H9 (cell line): ENCODE measurements at regions not wholly inside any gene's neighbourhood (a gene's known extent, or its start where the extent isn't known, plus 50 kb on each side); places are given as distances from the start of the nearest gene placed in this dataset.

Experiments used
- DNase-seq: peaks from one replicate; pipeline ENCODE4 v3.0.0-alpha.2; 2017
- H2AFZ ChIP-seq: one replicate; pipeline ENCODE4 v1.6.1; 2013; ENCODE audit warnings: mild to moderate bottlenecking, low read length, control low read depth, moderate library complexity
- H2AK5ac ChIP-seq: 2 replicates; pipeline ENCODE4 v1.6.1; 2013; ENCODE audit warnings: low read length, control low read depth, mixed read lengths; ENCODE audit not compliant: insufficient read length
- H2BK120ac ChIP-seq: one replicate; pipeline ENCODE4 v1.6.1; 2013; ENCODE audit warnings: low read depth, mild to moderate bottlenecking, low read length, control low read depth, inconsistent platforms; ENCODE audit not compliant: poor library complexity, severe bottlenecking
- H2BK12ac ChIP-seq: 2 replicates; pipeline ENCODE4 v1.6.1; 2013; ENCODE audit warnings: low read length, control low read depth, mixed read lengths, low read depth; ENCODE audit not compliant: insufficient read length
- H2BK15ac ChIP-seq: 2 replicates; pipeline ENCODE4 v1.6.1; 2013; ENCODE audit warnings: low read depth, low read length, control low read depth
- H2BK20ac ChIP-seq: one replicate; pipeline ENCODE4 v1.6.1; 2013; ENCODE audit warnings: low read depth, mild to moderate bottlenecking, low read length, control low read depth, inconsistent platforms; ENCODE audit not compliant: poor library complexity, severe bottlenecking
- H2BK5ac ChIP-seq: 2 replicates; pipeline ENCODE4 v1.6.1; 2013; ENCODE audit warnings: low read length, control low read depth, mixed read lengths; ENCODE audit not compliant: insufficient read length
- H3K14ac ChIP-seq: 2 replicates; pipeline ENCODE4 v1.6.1; 2013; ENCODE audit warnings: low read length, control low read depth; ENCODE audit not compliant: insufficient read depth
- H3K18ac ChIP-seq: 2 replicates; pipeline ENCODE4 v1.6.1; 2013; ENCODE audit warnings: low read depth, mild to moderate bottlenecking, mixed read lengths, low read length, control low read depth; ENCODE audit not compliant: insufficient read length
- H3K23ac ChIP-seq: 2 replicates; pipeline ENCODE4 v1.6.1; 2013; ENCODE audit warnings: low read length, control low read depth, mixed read lengths, low read depth; ENCODE audit not compliant: insufficient read length
- H3K23me2 ChIP-seq: 2 replicates; pipeline ENCODE4 v1.6.1; 2013; ENCODE audit warnings: low read depth, mild to moderate bottlenecking, mixed read lengths, low read length, control low read depth; ENCODE audit not compliant: insufficient read length, poor library complexity, severe bottlenecking
- H3K27ac ChIP-seq: 2 replicates; pipeline ENCODE4 v1.5.1; 2013; ENCODE audit warnings: low read length, control low read depth, mixed read lengths, low read depth; ENCODE audit not compliant: insufficient read length
- H3K27me3 ChIP-seq: 2 replicates; pipeline ENCODE4 v1.6.1; 2013; ENCODE audit warnings: low read length, control low read depth, inconsistent platforms; ENCODE audit not compliant: insufficient read depth
- H3K4ac ChIP-seq: 2 replicates; pipeline ENCODE4 v1.6.1; 2013; ENCODE audit warnings: low read depth, mild to moderate bottlenecking, control low read depth, inconsistent platforms, low read length, moderate library complexity
- H3K4me1 ChIP-seq: 2 replicates; pipeline ENCODE4 v1.6.1; 2013; ENCODE audit warnings: low read length, control low read depth, inconsistent platforms; ENCODE audit not compliant: insufficient read depth
- H3K4me2 ChIP-seq: 2 replicates; pipeline ENCODE4 v1.6.1; 2013; ENCODE audit warnings: low read length, control low read depth, mixed read lengths; ENCODE audit not compliant: insufficient read length, insufficient read depth
- H3K56ac ChIP-seq: 2 replicates; pipeline ENCODE4 v1.6.1; 2013; ENCODE audit warnings: low read depth, mild to moderate bottlenecking, mixed read lengths, low read length, control low read depth; ENCODE audit not compliant: insufficient read length
- H3K79me1 ChIP-seq: 2 replicates; pipeline ENCODE4 v1.6.1; 2013; ENCODE audit warnings: low read depth, mild to moderate bottlenecking, moderate library complexity, low read length, control low read depth, inconsistent platforms; ENCODE audit not compliant: insufficient read depth, poor library complexity, severe bottlenecking
- H3K79me2 ChIP-seq: 2 replicates; pipeline ENCODE4 v1.6.1; 2013; ENCODE audit warnings: low read length, control low read depth, inconsistent platforms; ENCODE audit not compliant: insufficient read depth
- H3K9ac ChIP-seq: 2 replicates; pipeline ENCODE4 v1.6.1; 2013; ENCODE audit warnings: low read length, control low read depth, mixed read lengths; ENCODE audit not compliant: insufficient read length; ENCODE audit errors: extremely low read depth
- H3K9me3 ChIP-seq: one replicate; pipeline ENCODE4 v1.6.1; 2013; ENCODE audit warnings: low read depth, low read length, inconsistent platforms; ENCODE audit not compliant: control insufficient read depth
- H3T11ph ChIP-seq: one replicate; pipeline ENCODE4 v1.6.1; 2013; ENCODE audit warnings: mild to moderate bottlenecking, low read length, control low read depth, inconsistent platforms
- H4K20me1 ChIP-seq: one replicate; pipeline ENCODE4 v1.6.1; 2013; ENCODE audit not compliant: control insufficient read depth, insufficient read length, insufficient read depth
- H4K5ac ChIP-seq: 2 replicates; pipeline ENCODE4 v1.6.1; 2013; ENCODE audit warnings: low read depth, mild to moderate bottlenecking, mixed read lengths, low read length, control low read depth; ENCODE audit not compliant: insufficient read length
- H4K8ac ChIP-seq: replicated peaks from 2 replicates; pipeline ENCODE4 v1.6.1; 2013; ENCODE audit warnings: low read length, control low read depth, mixed read lengths, low read depth; ENCODE audit not compliant: insufficient read length
- H4K91ac ChIP-seq: 2 replicates; pipeline ENCODE4 v1.6.1; 2013; ENCODE audit warnings: low read depth, mild to moderate bottlenecking, moderate library complexity, mixed read lengths, low read length, control low read depth; ENCODE audit not compliant: insufficient read length
- H3K27ac Mint-ChIP-seq, 3 experiments: 2 replicates in 2 of 3; 3 replicates in 1 of 3; pipeline ENCODE4 v1.8.0; 2020 to 2021; ENCODE audit warnings: mixed read lengths in 3 of 3, mild to moderate bottlenecking in 1 of 3, moderate library complexity in 1 of 3
- H3K27me3 Mint-ChIP-seq: 2 replicates; pipeline ENCODE4 v1.8.0; 2021; ENCODE audit warnings: low read depth, mild to moderate bottlenecking, moderate library complexity, mixed read lengths
- H3K36me3 Mint-ChIP-seq, 3 experiments: 2 replicates in 2 of 3; 3 replicates in 1 of 3; pipeline ENCODE4 v1.8.0; 2020 to 2021; ENCODE audit warnings: low read depth in 3 of 3, mixed read lengths in 3 of 3; ENCODE audit not compliant: insufficient read depth in 1 of 3
- H3K4me1 Mint-ChIP-seq, 2 experiments: 2 replicates each; pipeline ENCODE4 v1.8.0; 2020; ENCODE audit warnings: mixed read lengths in 2 of 2
- H3K4me3 Mint-ChIP-seq, 2 experiments: 2 replicates in 1 of 2; 3 replicates in 1 of 2; pipeline ENCODE4 v1.8.0; 2020 to 2021; ENCODE audit warnings: mild to moderate bottlenecking in 2 of 2, mixed read lengths in 2 of 2, moderate library complexity in 1 of 2
- H3K9me3 Mint-ChIP-seq, 2 experiments: 2 replicates in 1 of 2; 3 replicates in 1 of 2; pipeline ENCODE4 v1.8.0; 2020; ENCODE audit warnings: mild to moderate bottlenecking in 2 of 2, mixed read lengths in 2 of 2, moderate library complexity in 1 of 2
- CTCF ChIP-seq: fragments of 200-600 bp; sonication (generic); conservative IDR thresholded peaks from 3 replicates; pipeline ENCODE4 v1.8.0; 2021; ENCODE audit warnings: antibody characterized with exemption, mild to moderate bottlenecking
- WGBS: extraction: QIAGEN DNeasy Blood & Tissue Kit; methylation state at CpG from one replicate; pipeline ENCODE4 v1.1.7; 2013; ENCODE audit warnings: missing lambda C conversion rate, low lambda C conversion rate, mixed read lengths; ENCODE audit not compliant: insufficient read length; ENCODE audit errors: extremely low coverage; 5-methylcytosine and 5-hydroxymethylcytosine counted together

- Histone ChIP-seq H3K4me1 (no peaks in the 10 kb centered on the region), H3K23me2 (no peaks in the 10 kb centered on the region), H2AK5ac (no peak overlapping the region), H2BK120ac (no peak overlapping the region), H3K9ac (no peak overlapping the region), H2BK20ac (no peak overlapping the region), H2AFZ (no peak overlapping the region), H3K4me2 (no peak overlapping the region), H3K79me2 (no peaks in the 10 kb centered on the region), H3K56ac (no peak overlapping the region), H2BK12ac (no peak overlapping the region), H4K8ac (no peak overlapping the region), H4K5ac (no peak overlapping the region), H3K23ac (no peak overlapping the region), H4K20me1 (no peaks in the 10 kb centered on the region), H3K18ac (no peak overlapping the region), H3K14ac (no peak overlapping the region), H3K27ac (no peak overlapping the region), H3K9me3 (no peaks in the 10 kb centered on the region), H3K4ac (no peak overlapping the region), H2BK15ac (no peak overlapping the region), H3T11ph (no peak overlapping the region), H3K79me1 (no peaks in the 10 kb centered on the region), H2BK5ac (no peak overlapping the region), H4K91ac (no peak overlapping the region), H3K27me3 (no peaks in the 10 kb centered on the region)
- H3K9me3 Mint-ChIP-seq = no peaks in the 10 kb centered on the region
- H3K4me3 Mint-ChIP-seq = no peak overlapping the region
- H3K27ac Mint-ChIP-seq = no peak overlapping the region
- H3K36me3 Mint-ChIP-seq = no peaks in the 10 kb centered on the region
- no peak for TF ChIP-seq CTCF
- no peaks in the 10 kb centered on the region; the same call in 1 of the 2 replicates for H3K27me3 Mint-ChIP-seq
- no peak for DNase-seq
- no peaks in the 10 kb centered on the region for H3K4me1 Mint-ChIP-seq
- no CpG with 5 or more reads among the region's 5 CpGs for WGBS
Observed at GRCh38 chr1:229846351-229846750, 220.3 kb downstream of the URB2 start.
